GM12878 (cell line): ENCODE measurements at regions not wholly inside any gene's neighbourhood (a gene's known extent, or its start where the extent isn't known, plus 50 kb on each side); places are given as distances from the start of the nearest gene placed in this dataset.

Experiments used
- ATAC-seq: fragments of 200-7000 bp; cut with Tn5 transposase; 3 replicates; pipeline ENCODE4 v1.9.1; 2020; ENCODE audit warnings: mild to moderate bottlenecking, moderate library complexity
- BruUV-seq: library from RNA; stranded (reverse); fragments of 400-500 nt; replicated peaks from 2 replicates; lab custom pipeline; 2021; lab: Mats Ljungman, UMichigan
- CTCF ChIA-PET: fragments of 300-600 bp; sonication (Branson Sonifier 250); formaldehyde crosslinking; extraction: SDS; loops from one replicate; lab custom pipeline; 2021; ENCODE audit warnings: inconsistent platforms; lab: Yijun Ruan, JAX
- POLR2A ChIA-PET: fragments of 350-600 bp; formaldehyde crosslinking; extraction: SDS; loops from one replicate; lab custom pipeline; 2021; ENCODE audit warnings: inconsistent platforms; lab: Charles Lee
- RAD21 ChIA-PET: fragments of 300-600 bp; sonication (Branson Sonifier 250); formaldehyde crosslinking; loops from one replicate; lab custom pipeline; 2023; ENCODE audit warnings: antibody characterized with exemption; ENCODE audit not compliant: unreplicated experiment; lab: Charles Lee
- SMC1A ChIA-PET: fragments of 300-600 bp; sonication (Branson Sonifier 250); formaldehyde crosslinking; loops from one replicate; lab custom pipeline; 2023; ENCODE audit not compliant: unreplicated experiment, uncharacterized antibody; lab: Charles Lee
- DNase-seq: peaks from one replicate; pipeline ENCODE4 v3.0.0-alpha.2; 2011; ENCODE audit warnings: low read depth, low spot score
- FAIRE-seq: peaks from 3 replicates; lab custom pipeline; 2011; peaks lifted over from hg19 to GRCh38; lab: Jason Lieb, UNC
- H2AFZ ChIP-seq: 2 replicates; pipeline ENCODE4 v1.6.0; 2011; ENCODE audit warnings: low read depth, low read length, control low read depth; ENCODE audit not compliant: control insufficient read depth
- H3K27ac ChIP-seq: 2 replicates; pipeline ENCODE4 v1.5.1; 2011; ENCODE audit warnings: control low read depth; ENCODE audit not compliant: control insufficient read depth, insufficient read depth
- H3K27me3 ChIP-seq, 2 experiments: replicated peaks in 1 of 2; 2 replicates each; pipeline versions ENCODE4 v1.6.0 to v1.6.1; 2011; ENCODE audit warnings: low read length in 1 of 2; ENCODE audit not compliant: control insufficient read depth in 2 of 2, insufficient read depth in 2 of 2
- H3K36me3 ChIP-seq, 2 experiments: 2 replicates each; pipeline ENCODE4 v1.5.1; 2011; ENCODE audit warnings: low read length in 1 of 2; ENCODE audit not compliant: control insufficient read depth in 2 of 2, insufficient read depth in 2 of 2
- H3K4me1 ChIP-seq: 2 replicates; pipeline ENCODE4 v1.6.1; 2011; ENCODE audit warnings: mild to moderate bottlenecking, low read length, moderate library complexity, mixed read lengths; ENCODE audit not compliant: control insufficient read depth, insufficient read depth
- H3K4me2 ChIP-seq: 2 replicates; pipeline ENCODE4 v1.6.0; 2011; ENCODE audit warnings: control low read depth; ENCODE audit not compliant: control insufficient read depth, insufficient read depth
- H3K4me3 ChIP-seq: fragments of 200-600 bp; sonication (generic); 2 replicates; pipeline ENCODE4 v1.5.1; 2016
- H3K79me2 ChIP-seq: 2 replicates; pipeline ENCODE4 v1.6.0; 2011; ENCODE audit warnings: low read length; ENCODE audit not compliant: control insufficient read depth, insufficient read depth
- H3K9ac ChIP-seq: 2 replicates; pipeline ENCODE4 v1.8.0; 2011; ENCODE audit warnings: low read length, control low read depth, mixed read lengths; ENCODE audit not compliant: control insufficient read depth, insufficient read depth
- H3K9me3 ChIP-seq: replicated peaks from 3 replicates; pipeline ENCODE4 v1.5.1; 2011; ENCODE audit warnings: mild to moderate bottlenecking, low read length; ENCODE audit not compliant: control insufficient read depth, insufficient read depth
- H4K20me1 ChIP-seq: 2 replicates; pipeline ENCODE4 v1.6.0; 2011; ENCODE audit not compliant: control insufficient read depth, insufficient read depth
- BCL11A ChIP-seq: IDR thresholded peaks from 2 replicates; pipeline ENCODE4 v1.6.1; 2011; ENCODE audit warnings: low read depth, low read length
- FOXM1 ChIP-seq: IDR thresholded peaks from 2 replicates; pipeline ENCODE4 v1.6.1; 2012; ENCODE audit warnings: low read depth, mild to moderate bottlenecking, inconsistent platforms, low read length, moderate library complexity
- IKZF1 ChIP-seq: fragments of 450-650 bp; conservative IDR thresholded peaks from 2 replicates; pipeline ENCODE4 v1.6.1; 2017; ENCODE audit warnings: antibody characterized with exemption, mild to moderate bottlenecking
- JUND ChIP-seq: IDR thresholded peaks from 2 replicates; pipeline ENCODE4 v1.6.1; 2012; ENCODE audit warnings: low read depth, mild to moderate bottlenecking, low read length, improper control_type of control experiment, moderate library complexity
- MEF2B ChIP-seq: fragments of 450-650 bp; IDR thresholded peaks from 2 replicates; pipeline ENCODE4 v1.6.1; 2018; ENCODE audit warnings: mild to moderate bottlenecking, moderate library complexity; ENCODE audit not compliant: partially characterized antibody, poor library complexity, severe bottlenecking
- ZNF274 ChIP-seq: IDR thresholded peaks from one replicate; pipeline ENCODE4 v1.8.0; 2011; ENCODE audit not compliant: insufficient read length, insufficient read depth
- WGBS: methylation state at CpG from one replicate; pipeline ENCODE4 v1.1.6; 2016; ENCODE audit warnings: low lambda C conversion rate; ENCODE audit not compliant: insufficient replicate concordance, insufficient coverage; ENCODE audit errors: missing lambda C conversion rate; 5-methylcytosine and 5-hydroxymethylcytosine counted together
- in situ Hi-C: fragments of 300-500 bp; cut with MboI; formaldehyde crosslinking; loops from 9 replicates; pipeline ENCODE4 v1.14.3; 2018; ENCODE audit warnings: mixed read lengths
- intact Hi-C: fragments of 100-400 bp; cut with micrococcal nuclease; formaldehyde crosslinking; loops from one replicate; pipeline ENCODE4 v1.14.2; 2022; ENCODE audit not compliant: unreplicated experiment
- TF ChIP-seq, protein P1 (sequence below): IDR thresholded peaks from 2 replicates; pipeline ENCODE4 v1.6.1; 2011; ENCODE audit warnings: mild to moderate bottlenecking, low read depth, low read length, moderate library complexity; ENCODE audit not compliant: insufficient replicate concordance

DNA sequence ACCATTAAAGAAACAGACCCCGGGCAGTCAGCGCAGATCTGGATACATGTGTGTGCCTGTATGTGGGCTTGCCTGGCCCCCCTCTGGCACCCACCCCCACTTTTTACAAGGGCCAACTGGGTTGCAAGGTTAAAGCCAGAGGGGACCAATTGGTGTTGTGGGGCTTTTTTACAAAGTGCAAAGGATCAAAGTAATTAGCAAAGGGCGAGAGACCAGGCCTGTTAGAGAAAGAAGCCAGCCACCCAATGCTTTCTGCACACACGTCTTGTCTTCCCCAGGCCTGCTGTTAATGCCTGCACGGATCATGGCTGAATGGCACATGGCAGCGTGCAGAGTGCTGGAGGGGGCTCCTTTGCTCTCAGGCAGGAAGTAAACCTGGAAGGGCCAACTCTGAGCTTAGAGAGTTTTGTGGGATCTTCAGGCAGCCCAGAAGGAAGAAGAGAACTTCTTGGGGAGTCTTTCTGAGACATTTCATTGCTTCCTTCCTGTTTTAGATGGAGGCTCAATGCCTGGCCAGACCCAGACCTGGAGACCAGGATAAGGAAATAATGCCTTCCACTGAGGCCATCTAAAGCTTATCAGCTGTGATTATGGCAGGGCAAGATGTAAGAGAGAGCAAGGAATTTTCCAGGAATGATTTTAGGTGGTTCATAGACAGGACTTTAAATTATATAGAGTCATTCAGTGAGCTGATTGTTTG, 523.4 kb upstream of the TBX3 start (continued):
- TF ChIP-seq BCL11A = no peak
- no peak for TF ChIP-seq ZNF274
- no peak for TF ChIP-seq JUND
- TF ChIP-seq IKZF1 = no peak
- no peak for TF ChIP-seq MEF2B
- TF ChIP-seq FOXM1 = no peak
- TF ChIP-seq, all 136 proteins: peak for 0

DNA sequence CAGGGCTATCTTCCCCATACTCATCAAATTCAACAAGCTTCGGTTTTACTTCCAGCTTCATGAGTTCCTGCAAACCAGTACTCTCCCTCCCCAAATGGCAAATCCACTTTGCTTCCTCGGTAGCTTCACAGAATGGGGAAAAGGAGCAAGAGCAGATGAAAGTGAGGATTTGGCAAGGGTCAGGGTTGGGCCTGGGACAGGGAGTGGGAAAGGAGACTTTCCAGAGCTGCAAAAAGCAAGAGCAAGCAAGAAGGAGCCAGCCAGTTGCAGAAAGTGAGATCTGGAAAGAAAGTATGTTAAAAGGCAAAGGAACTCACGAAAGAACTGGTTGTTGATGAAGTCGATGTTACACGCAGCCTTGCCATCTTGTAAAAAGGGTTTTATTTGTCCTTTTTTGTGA, 522.8 kb upstream of the TBX3 start:
- SMC1A ChIA-PET = interaction anchor here (1.7 kb wide), 1 partner anchor 20 kb away, joined by 4 read pairs; no protein-coding TSS in a partner anchor
- intact Hi-C loops (no loop called here), in situ Hi-C loops (no loop called here)
- no peak overlapping the region for H3K4me3 ChIP-seq
- no peaks in the 10 kb centered on the region for H4K20me1 ChIP-seq
- ATAC-seq = no peak
- no peaks in the 10 kb centered on the region for H3K36me3 ChIP-seq
- no peak overlapping the region for H3K4me2 ChIP-seq
- DNase-seq = no peak
- FAIRE-seq = no peak
- no peaks in the 10 kb centered on the region for H3K79me2 ChIP-seq
- TF ChIP-seq, protein P1, sequence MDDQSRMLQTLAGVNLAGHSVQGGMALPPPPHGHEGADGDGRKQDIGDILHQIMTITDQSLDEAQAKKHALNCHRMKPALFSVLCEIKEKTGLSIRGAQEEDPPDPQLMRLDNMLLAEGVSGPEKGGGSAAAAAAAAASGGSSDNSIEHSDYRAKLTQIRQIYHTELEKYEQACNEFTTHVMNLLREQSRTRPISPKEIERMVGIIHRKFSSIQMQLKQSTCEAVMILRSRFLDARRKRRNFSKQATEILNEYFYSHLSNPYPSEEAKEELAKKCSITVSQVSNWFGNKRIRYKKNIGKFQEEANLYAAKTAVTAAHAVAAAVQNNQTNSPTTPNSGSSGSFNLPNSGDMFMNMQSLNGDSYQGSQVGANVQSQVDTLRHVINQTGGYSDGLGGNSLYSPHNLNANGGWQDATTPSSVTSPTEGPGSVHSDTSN = no peak
- TF ChIP-seq, all 136 proteins: peak for 0
- Histone ChIP-seq H3K4me1 (no peaks in the 10 kb centered on the region; the same call in 1 of the 2 replicates), H3K9me3 (no peaks in the 10 kb centered on the region; the same call in 2 of the 3 replicates), H3K27ac (no peak overlapping the region), H2AFZ (no peak overlapping the region), H3K27me3 (no peaks in the 10 kb centered on the region), H3K9ac (no peak overlapping the region)
- POLR2A ChIA-PET = no interaction called here
- WGBS = 42% methylated on average over 5 of the region's 5 CpGs
- CTCF ChIA-PET = no interaction called here
- RAD21 ChIA-PET = no interaction called here
- BruUV-seq = no TSS peak
